SU-DHL-6 (cell line): ENCODE measurements at regions not wholly inside any gene's neighbourhood (a gene's known extent, or its start where the extent isn't known, plus 50 kb on each side); places are given as distances from the start of the nearest gene placed in this dataset.

Experiments used
- H2AFZ ChIP-seq: fragments of 200-600 bp; sonication (generic); 2 replicates; pipeline ENCODE4 v1.6.1; 2014; ENCODE audit warnings: low read depth, mild to moderate bottlenecking, moderate library complexity, mixed read lengths, antibody characterized with exemption, low read length; ENCODE audit not compliant: severe bottlenecking
- H3F3A ChIP-seq: fragments of 200-600 bp; shearing (Covaris generic); 2 replicates; pipeline ENCODE4 v1.6.0; 2016; ENCODE audit warnings: antibody characterized with exemption, mild to moderate bottlenecking; ENCODE audit not compliant: insufficient read depth
- H3K27ac ChIP-seq: fragments of 200-600 bp; sonication (generic); 2 replicates; pipeline ENCODE4 v1.5.1; 2016; ENCODE audit warnings: low read depth, mild to moderate bottlenecking, low read length, moderate library complexity, mixed read lengths
- H3K27me3 ChIP-seq: fragments of 200-600 bp; sonication (generic), shearing (Covaris generic); 2 replicates; pipeline ENCODE4 v1.6.0; 2014; ENCODE audit warnings: mild to moderate bottlenecking, low read length
- H3K36me3 ChIP-seq: fragments of 200-600 bp; sonication (generic); 2 replicates; pipeline ENCODE4 v1.6.1; 2014; ENCODE audit warnings: mild to moderate bottlenecking, low read length, mixed read lengths
- H3K4me2 ChIP-seq: fragments of 300-600, 200-600 bp; shearing (Covaris generic), sonication (generic); 2 replicates; pipeline ENCODE4 v1.6.0; 2014; ENCODE audit warnings: low read length, low read depth, mild to moderate bottlenecking; ENCODE audit not compliant: poor library complexity, severe bottlenecking
- H3K4me3 ChIP-seq: fragments of 200-600 bp; sonication (generic); 2 replicates; pipeline ENCODE4 v1.5.1; 2014; ENCODE audit warnings: antibody characterized with exemption, low read length, mild to moderate bottlenecking, mixed read lengths; ENCODE audit not compliant: insufficient read depth, poor library complexity, severe bottlenecking
- H3K79me2 ChIP-seq: fragments of 200-600 bp; sonication (generic); 2 replicates; pipeline ENCODE4 v1.6.1; 2014; ENCODE audit warnings: mild to moderate bottlenecking, low read length, moderate library complexity; ENCODE audit not compliant: insufficient read depth
- H3K9ac ChIP-seq: fragments of 200-600 bp; sonication (generic); 2 replicates; pipeline ENCODE4 v1.7.0; 2014; ENCODE audit warnings: mild to moderate bottlenecking, low read length
- H3K9me2 ChIP-seq: fragments of 200-600 bp; sonication (generic); replicated peaks from 2 replicates; pipeline ENCODE4 v1.6.1; 2014; ENCODE audit warnings: low read length; ENCODE audit not compliant: insufficient read depth
- H3K9me3 ChIP-seq: fragments of 200-600 bp; sonication (generic); 2 replicates; pipeline ENCODE4 v1.6.1; 2014; ENCODE audit warnings: low read length, mixed read lengths; ENCODE audit not compliant: insufficient read depth
- H4K20me1 ChIP-seq: fragments of 200-600 bp; sonication (generic); 2 replicates; pipeline ENCODE4 v1.6.1; 2014; ENCODE audit warnings: low read depth, mild to moderate bottlenecking, antibody characterized with exemption, low read length, moderate library complexity, mixed read lengths
- CTCF ChIP-seq: fragments of 200-600 bp; sonication (generic); IDR thresholded peaks from one replicate; pipeline ENCODE4 v1.5.1; 2017; ENCODE audit warnings: antibody characterized with exemption, mild to moderate bottlenecking, low read length, moderate library complexity; ENCODE audit not compliant: insufficient read depth, poor library complexity, severe bottlenecking
- EZH2phosphoT487 ChIP-seq: fragments of 200-600 bp; sonication (generic), shearing (Covaris generic); conservative IDR thresholded peaks from 2 replicates; pipeline ENCODE4 v1.6.1; 2018; ENCODE audit warnings: mild to moderate bottlenecking, antibody characterized with exemption, low read length, moderate library complexity, mixed read lengths

GRCh38 chr9:31601666-31602065, 782.8 kb upstream of the ACO1 start:
- no peak overlapping the region for H3K27ac ChIP-seq

GRCh38 chr9:31604531-31604930, 779.9 kb upstream of the ACO1 start:
- Histone ChIP-seq H3F3A (no peaks in the 10 kb centered on the region), H3K4me2 (no peak overlapping the region), H3K9ac (no peak overlapping the region), H3K9me2 (no peaks in the 10 kb centered on the region), H3K9me3 (no peaks in the 10 kb centered on the region), H3K4me3 (no peak overlapping the region), H2AFZ (no peak overlapping the region), H4K20me1 (no peaks in the 10 kb centered on the region), H3K27me3 (no peaks in the 10 kb centered on the region), H3K36me3 (no peaks in the 10 kb centered on the region), H3K79me2 (no peaks in the 10 kb centered on the region), H3K27ac (no peak overlapping the region)
- TF ChIP-seq EZH2phosphoT487 (no peak), CTCF (no peak)

More at GRCh38 chr9:31601666-31602065, 782.8 kb upstream of the ACO1 start:
- Histone ChIP-seq H3K4me2 (no peak overlapping the region), H3K9me3 (no peaks in the 10 kb centered on the region), H4K20me1 (no peaks in the 10 kb centered on the region), H3K27me3 (no peaks in the 10 kb centered on the region), H3K36me3 (no peaks in the 10 kb centered on the region), H3K4me3 (no peak overlapping the region), H3K9me2 (no peaks in the 10 kb centered on the region), H3F3A (no peaks in the 10 kb centered on the region), H3K9ac (no peak overlapping the region), H2AFZ (no peak overlapping the region), H3K79me2 (no peaks in the 10 kb centered on the region)
- TF ChIP-seq EZH2phosphoT487 (no peak), CTCF (no peak)

- Histone ChIP-seq H2AFZ (no peak overlapping the region), H4K20me1 (no peaks in the 10 kb centered on the region), H3K9ac (no peak overlapping the region), H3K27ac (no peak overlapping the region), H3F3A (no peaks in the 10 kb centered on the region), H3K9me2 (no peaks in the 10 kb centered on the region), H3K4me2 (no peak overlapping the region), H3K9me3 (no peaks in the 10 kb centered on the region), H3K27me3 (no peaks in the 10 kb centered on the region), H3K36me3 (no peaks in the 10 kb centered on the region), H3K4me3 (no peak overlapping the region), H3K79me2 (no peaks in the 10 kb centered on the region)
- no peak for TF ChIP-seq EZH2phosphoT487
- TF ChIP-seq CTCF, result no peak
Observed at GRCh38 chr9:31605164-31605563, 779.3 kb upstream of the ACO1 start.

- H3K36me3 ChIP-seq, result no peaks in the 10 kb centered on the region
Observed at GRCh38 chr9:31606678-31607077, 777.8 kb upstream of the ACO1 start.

More at GRCh38 chr9:31606678-31607077, 777.8 kb upstream of the ACO1 start:
- Histone ChIP-seq H3K9me2 (no peaks in the 10 kb centered on the region), H3K9ac (no peak overlapping the region), H3K4me2 (no peak overlapping the region), H2AFZ (no peak overlapping the region), H3K27ac (no peak overlapping the region), H3K9me3 (no peaks in the 10 kb centered on the region), H3K4me3 (no peak overlapping the region), H3K79me2 (no peaks in the 10 kb centered on the region), H3K27me3 (no peaks in the 10 kb centered on the region), H3F3A (no peaks in the 10 kb centered on the region), H4K20me1 (no peaks in the 10 kb centered on the region)
- TF ChIP-seq CTCF (no peak), EZH2phosphoT487 (no peak)
